HFF-Myc (cell line): ENCODE measurements at regions not wholly inside any gene's neighbourhood (a gene's known extent, or its start where the extent isn't known, plus 50 kb on each side); places are given as distances from the start of the nearest gene placed in this dataset.

Experiments used
- DNase-seq: peaks from one replicate; pipeline ENCODE4 v3.0.0-alpha.2; 2011; ENCODE audit warnings: low read depth; ENCODE audit errors: extremely low read depth
- H3K4me3 ChIP-seq: replicated peaks from 2 replicates; pipeline ENCODE4 v1.5.1; 2011; ENCODE audit warnings: low read depth, mild to moderate bottlenecking, control low read depth, low read length
- TF ChIP-seq, protein P1 (sequence below): IDR thresholded peaks from 2 replicates; pipeline ENCODE4 v1.5.1; 2012; ENCODE audit warnings: mild to moderate bottlenecking, low read depth, low read length, control low read depth; ENCODE audit errors: missing control alignments

DNA sequence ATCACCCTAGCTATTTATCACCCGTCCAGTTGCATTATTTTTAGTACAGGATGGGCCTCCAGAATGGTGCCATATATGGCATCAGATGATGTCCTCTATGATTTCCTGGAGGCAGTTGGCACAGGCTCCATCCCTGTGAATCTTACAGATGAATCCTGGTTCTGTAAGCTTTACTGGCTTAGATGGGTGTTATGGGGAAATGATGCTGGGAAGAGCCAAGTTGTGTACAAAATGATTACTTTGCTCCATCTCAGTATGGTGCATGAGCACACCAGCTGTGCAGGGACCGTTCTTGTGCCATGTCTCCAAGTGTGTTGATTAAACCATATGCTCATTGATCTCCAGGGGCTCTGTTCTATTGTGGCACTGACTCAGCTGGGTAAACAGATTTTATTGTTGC, 755.7 kb downstream of the TLR4 start:
- TF ChIP-seq, protein P1, sequence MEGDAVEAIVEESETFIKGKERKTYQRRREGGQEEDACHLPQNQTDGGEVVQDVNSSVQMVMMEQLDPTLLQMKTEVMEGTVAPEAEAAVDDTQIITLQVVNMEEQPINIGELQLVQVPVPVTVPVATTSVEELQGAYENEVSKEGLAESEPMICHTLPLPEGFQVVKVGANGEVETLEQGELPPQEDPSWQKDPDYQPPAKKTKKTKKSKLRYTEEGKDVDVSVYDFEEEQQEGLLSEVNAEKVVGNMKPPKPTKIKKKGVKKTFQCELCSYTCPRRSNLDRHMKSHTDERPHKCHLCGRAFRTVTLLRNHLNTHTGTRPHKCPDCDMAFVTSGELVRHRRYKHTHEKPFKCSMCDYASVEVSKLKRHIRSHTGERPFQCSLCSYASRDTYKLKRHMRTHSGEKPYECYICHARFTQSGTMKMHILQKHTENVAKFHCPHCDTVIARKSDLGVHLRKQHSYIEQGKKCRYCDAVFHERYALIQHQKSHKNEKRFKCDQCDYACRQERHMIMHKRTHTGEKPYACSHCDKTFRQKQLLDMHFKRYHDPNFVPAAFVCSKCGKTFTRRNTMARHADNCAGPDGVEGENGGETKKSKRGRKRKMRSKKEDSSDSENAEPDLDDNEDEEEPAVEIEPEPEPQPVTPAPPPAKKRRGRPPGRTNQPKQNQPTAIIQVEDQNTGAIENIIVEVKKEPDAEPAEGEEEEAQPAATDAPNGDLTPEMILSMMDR, result no peak
- no peak for DNase-seq
- no peak overlapping the region for H3K4me3 ChIP-seq

DNA sequence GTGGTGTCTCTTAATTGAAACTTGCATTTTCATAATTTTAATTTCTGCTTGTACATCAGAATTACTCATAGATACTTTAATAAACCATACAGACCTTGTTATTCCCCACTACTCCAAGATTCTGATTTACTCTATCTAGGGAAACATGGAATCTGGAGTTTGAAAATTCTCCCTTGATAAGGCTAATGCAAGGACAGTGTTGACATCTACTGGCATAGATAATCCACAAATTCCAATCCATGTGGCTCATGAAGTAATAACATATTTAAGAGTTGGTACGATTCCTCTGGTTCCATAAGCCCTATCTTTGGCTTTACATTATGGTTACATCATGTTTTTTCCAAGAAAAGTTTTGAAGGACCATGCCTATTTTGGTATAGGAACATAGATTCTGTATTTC, 759.2 kb downstream of the TLR4 start:
- DNase-seq, result no peak
- no peak overlapping the region for H3K4me3 ChIP-seq
- TF ChIP-seq, protein P1, result no peak

DNA sequence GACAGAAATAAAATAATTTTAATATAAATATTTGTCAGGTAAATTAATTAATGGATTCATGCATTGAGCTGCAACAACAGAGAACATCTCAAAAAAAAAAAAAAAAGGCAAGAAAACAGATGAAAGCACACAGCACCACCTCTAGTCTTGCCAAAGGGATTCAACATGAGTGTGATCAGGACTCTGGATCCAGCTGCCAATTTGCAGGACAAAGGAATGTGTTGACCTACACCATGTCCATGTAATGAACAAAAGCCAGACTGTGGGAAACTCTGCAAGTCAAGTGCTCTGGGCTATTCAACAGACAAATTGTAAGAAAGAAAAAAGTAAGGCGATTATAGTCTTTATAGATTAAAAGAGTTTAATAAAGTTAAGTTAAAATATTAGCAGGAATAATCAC, 769.3 kb downstream of the TLR4 start:
- no peak for DNase-seq
- no peak overlapping the region for H3K4me3 ChIP-seq
- TF ChIP-seq, protein P1, result no peak

DNA sequence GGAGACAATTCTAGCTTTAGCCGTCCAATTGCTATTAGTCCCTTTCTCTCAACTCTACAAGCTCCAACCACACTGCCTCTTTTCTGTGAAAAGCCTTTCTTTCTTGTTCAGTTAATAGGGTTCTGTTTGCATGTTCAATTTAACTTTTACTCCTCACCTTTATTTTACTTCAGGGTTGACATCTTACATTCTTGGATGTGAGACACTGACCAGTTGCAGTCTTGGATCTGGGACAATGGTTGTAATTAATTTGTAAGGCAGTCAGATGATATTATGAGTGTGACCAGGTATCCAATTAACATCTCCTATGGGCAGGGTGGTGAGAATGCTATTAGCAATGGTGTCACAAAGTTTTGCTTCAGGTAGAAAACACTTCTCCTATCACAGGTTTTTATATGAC, 774.5 kb downstream of the TLR4 start:
- no peak overlapping the region for H3K4me3 ChIP-seq
- TF ChIP-seq, protein P1, result no peak
- no peak for DNase-seq

DNA sequence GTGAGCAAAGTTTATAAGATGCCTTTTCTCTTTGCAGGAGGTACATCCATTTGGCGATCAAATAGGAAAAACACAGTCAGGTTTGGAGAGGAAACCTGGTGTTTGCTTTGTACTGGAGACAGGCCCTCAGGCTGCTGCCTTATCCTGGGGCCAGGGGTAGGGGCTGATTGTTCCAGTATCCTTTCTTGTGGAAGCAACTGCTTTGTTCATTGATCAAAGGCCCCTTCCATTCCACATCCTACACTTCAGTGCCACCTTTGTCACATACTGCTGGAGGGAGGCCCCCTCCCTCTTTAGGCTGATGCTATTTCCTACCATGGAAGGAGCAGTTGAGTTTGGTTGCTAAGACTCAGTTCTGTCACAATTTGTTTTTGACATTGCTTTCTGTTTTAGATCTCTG, 778.1 kb downstream of the TLR4 start:
- no peak for DNase-seq
- TF ChIP-seq, protein P1, result no peak

DNA sequence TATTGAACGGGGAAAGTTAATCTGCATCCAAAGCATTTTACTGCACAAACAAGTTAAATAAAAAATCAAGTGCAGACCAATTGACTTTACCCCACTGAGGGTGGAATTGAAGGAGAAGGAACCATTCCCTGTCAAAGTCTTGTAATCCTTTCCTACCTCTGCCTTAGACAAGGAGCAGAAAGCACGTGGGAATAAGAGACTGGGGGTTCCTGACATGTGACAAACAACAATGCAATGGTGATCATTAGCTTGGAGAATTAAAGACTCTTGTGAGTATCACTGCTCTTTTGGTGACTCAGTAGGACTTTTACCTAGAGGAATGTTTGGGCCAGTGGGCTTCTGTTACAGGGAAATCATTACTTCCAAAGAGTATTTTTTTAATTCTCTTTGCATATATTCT, 779.5 kb downstream of the TLR4 start:
- TF ChIP-seq, protein P1, result no peak
- no peak for DNase-seq
- H3K4me3 ChIP-seq, result no peak overlapping the region

More for the DNA sequence above, 778.1 kb downstream of the TLR4 start:
- no peak overlapping the region for H3K4me3 ChIP-seq

DNA sequence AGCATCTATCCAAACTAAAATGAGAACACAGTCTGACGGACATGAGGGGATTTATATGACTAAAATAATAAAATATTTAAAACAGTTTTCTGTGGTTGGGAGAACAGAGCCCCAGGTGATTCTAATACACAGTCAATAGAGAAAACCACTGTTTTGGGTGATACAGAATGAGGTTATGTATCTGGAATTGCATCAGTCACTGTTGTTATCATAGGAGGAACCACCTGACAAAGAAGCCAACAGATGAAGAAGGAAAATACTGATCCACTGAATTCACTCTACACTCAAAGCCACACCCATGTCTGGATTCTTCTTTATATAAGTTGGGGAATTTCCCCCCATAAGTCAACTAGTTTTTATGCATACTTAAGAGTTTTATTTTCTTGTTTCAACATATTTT, 799.0 kb downstream of the TLR4 start:
- TF ChIP-seq, protein P1, result no peak
- no peak for DNase-seq
- H3K4me3 ChIP-seq, result no peak overlapping the region
